OCI-LY1 (cell line): ENCODE measurements at regions not wholly inside any gene's neighbourhood (a gene's known extent, or its start where the extent isn't known, plus 50 kb on each side); places are given as distances from the start of the nearest gene placed in this dataset.

Source experiments
- H2AFZ ChIP-seq: fragments of 200-600 bp; sonication (generic), shearing (Covaris generic); 2 replicates; pipeline ENCODE4 v1.6.0; 2014; ENCODE audit warnings: antibody characterized with exemption, mild to moderate bottlenecking, low read length
- H3F3A ChIP-seq: fragments of 200-600 bp; sonication (generic), shearing (Covaris generic); 2 replicates; pipeline ENCODE4 v1.6.0; 2014; ENCODE audit warnings: mild to moderate bottlenecking, antibody characterized with exemption, low read length, moderate library complexity; ENCODE audit not compliant: insufficient read depth
- H3K27ac ChIP-seq: fragments of 200-600 bp; sonication (generic); 2 replicates; pipeline ENCODE4 v1.5.1; 2014; ENCODE audit warnings: low read length, mixed run types, mild to moderate bottlenecking, low read depth; ENCODE audit not compliant: poor library complexity, severe bottlenecking
- H3K27me3 ChIP-seq: fragments of 200-600 bp; sonication (generic); 2 replicates; pipeline ENCODE4 v1.6.0; 2014; ENCODE audit warnings: antibody characterized with exemption, mild to moderate bottlenecking, low read length, moderate library complexity; ENCODE audit not compliant: insufficient read depth
- H3K36me3 ChIP-seq: fragments of 200-600 bp; sonication (generic); 2 replicates; pipeline ENCODE4 v1.6.1; 2014; ENCODE audit warnings: mild to moderate bottlenecking, antibody characterized with exemption, low read length, moderate library complexity, mixed read lengths; ENCODE audit not compliant: insufficient read depth
- H3K4me1 ChIP-seq: fragments of 200-600 bp; sonication (generic); 2 replicates; pipeline ENCODE4 v1.5.1; 2014; ENCODE audit warnings: mild to moderate bottlenecking, low read length, moderate library complexity; ENCODE audit not compliant: insufficient read depth, severe bottlenecking
- H3K4me2 ChIP-seq: fragments of 200-600 bp; sonication (generic), shearing (Covaris generic); 2 replicates; pipeline ENCODE4 v1.6.1; 2014; ENCODE audit warnings: low read length
- H3K4me3 ChIP-seq: fragments of 200-600 bp; sonication (generic); 2 replicates; pipeline ENCODE4 v1.5.1; 2014; ENCODE audit warnings: low read length, low read depth, mild to moderate bottlenecking, mixed read lengths; ENCODE audit not compliant: poor library complexity, severe bottlenecking
- H3K79me2 ChIP-seq: fragments of 200-600 bp; shearing (Covaris generic); 2 replicates; pipeline ENCODE4 v1.6.1; 2016; ENCODE audit warnings: mixed run types, low read length, mixed read lengths; ENCODE audit not compliant: insufficient read depth
- H3K9ac ChIP-seq: fragments of 200-600 bp; sonication (generic), shearing (Covaris generic); 2 replicates; pipeline ENCODE4 v1.6.1; 2014; ENCODE audit warnings: mild to moderate bottlenecking, low read length, mixed read lengths
- H3K9me2 ChIP-seq: fragments of 200-600 bp; sonication (generic), shearing (Covaris generic); 2 replicates; pipeline ENCODE4 v1.6.1; 2014; ENCODE audit warnings: low read depth, mild to moderate bottlenecking, low read length, mixed read lengths
- H3K9me3 ChIP-seq: fragments of 200-600 bp; shearing (Covaris generic); 2 replicates; pipeline ENCODE4 v1.6.1; 2014; ENCODE audit warnings: low read length, mixed read lengths
- H4K20me1 ChIP-seq: fragments of 200-600 bp; sonication (generic), shearing (Covaris generic); 2 replicates; pipeline ENCODE4 v1.6.0; 2016; ENCODE audit warnings: mild to moderate bottlenecking, low read length; ENCODE audit not compliant: insufficient read depth
- EZH2 ChIP-seq: fragments of 200-600 bp; sonication (generic), shearing (Covaris generic); IDR thresholded peaks from 2 replicates; pipeline ENCODE4 v1.8.0; 2017; ENCODE audit warnings: borderline replicate concordance, mixed run types, mild to moderate bottlenecking, antibody characterized with exemption, low read length, moderate library complexity, mixed read lengths
- TF ChIP-seq, protein P1 (sequence below): fragments of 200-600 bp; sonication (generic), shearing (Covaris generic); IDR thresholded peaks from 2 replicates; pipeline ENCODE4 v1.5.1; 2017; ENCODE audit warnings: mild to moderate bottlenecking, antibody characterized with exemption, low read length, moderate library complexity, mixed read lengths

DNA sequence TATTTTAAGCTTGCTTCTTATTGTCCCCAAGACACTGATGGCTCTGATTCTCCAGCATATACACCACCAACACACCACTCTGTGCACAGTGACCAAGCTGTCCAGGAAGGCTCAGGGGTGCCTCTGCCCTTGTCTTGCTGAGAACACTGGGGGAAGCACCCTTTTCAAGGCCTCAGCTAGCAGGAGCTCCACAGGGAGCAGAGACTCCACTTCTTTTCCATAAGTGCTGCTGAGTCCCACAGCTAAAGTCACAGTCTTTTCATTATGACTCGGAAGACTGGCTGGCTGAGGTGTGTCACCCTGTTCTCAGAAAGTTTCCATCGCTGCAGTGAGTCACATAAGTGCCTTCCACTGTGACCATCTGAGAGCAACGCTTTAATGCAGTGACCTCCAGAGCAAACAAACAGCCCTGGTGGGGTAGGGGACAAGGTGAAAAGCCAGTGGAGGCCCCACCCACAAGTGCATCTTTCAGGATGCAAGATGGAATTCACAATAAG, 226.9 kb upstream of the CHRNA7 start:
- no peak overlapping the region for H3K4me2 ChIP-seq
- H3K9me2 ChIP-seq, result no peaks in the 10 kb centered on the region
- H3F3A ChIP-seq, result no peaks in the 10 kb centered on the region
- H3K36me3 ChIP-seq, result no peaks in the 10 kb centered on the region
- H4K20me1 ChIP-seq, result no peaks in the 10 kb centered on the region
- H3K9me3 ChIP-seq, result no peaks in the 10 kb centered on the region
- no peak overlapping the region for H3K27ac ChIP-seq
- H3K4me3 ChIP-seq, result no peak overlapping the region
- no peak overlapping the region for H3K9ac ChIP-seq
- no peaks in the 10 kb centered on the region for H3K79me2 ChIP-seq
- no peak for TF ChIP-seq EZH2
- TF ChIP-seq, protein P1, sequence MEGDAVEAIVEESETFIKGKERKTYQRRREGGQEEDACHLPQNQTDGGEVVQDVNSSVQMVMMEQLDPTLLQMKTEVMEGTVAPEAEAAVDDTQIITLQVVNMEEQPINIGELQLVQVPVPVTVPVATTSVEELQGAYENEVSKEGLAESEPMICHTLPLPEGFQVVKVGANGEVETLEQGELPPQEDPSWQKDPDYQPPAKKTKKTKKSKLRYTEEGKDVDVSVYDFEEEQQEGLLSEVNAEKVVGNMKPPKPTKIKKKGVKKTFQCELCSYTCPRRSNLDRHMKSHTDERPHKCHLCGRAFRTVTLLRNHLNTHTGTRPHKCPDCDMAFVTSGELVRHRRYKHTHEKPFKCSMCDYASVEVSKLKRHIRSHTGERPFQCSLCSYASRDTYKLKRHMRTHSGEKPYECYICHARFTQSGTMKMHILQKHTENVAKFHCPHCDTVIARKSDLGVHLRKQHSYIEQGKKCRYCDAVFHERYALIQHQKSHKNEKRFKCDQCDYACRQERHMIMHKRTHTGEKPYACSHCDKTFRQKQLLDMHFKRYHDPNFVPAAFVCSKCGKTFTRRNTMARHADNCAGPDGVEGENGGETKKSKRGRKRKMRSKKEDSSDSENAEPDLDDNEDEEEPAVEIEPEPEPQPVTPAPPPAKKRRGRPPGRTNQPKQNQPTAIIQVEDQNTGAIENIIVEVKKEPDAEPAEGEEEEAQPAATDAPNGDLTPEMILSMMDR, result no peak
- no peaks in the 10 kb centered on the region for H3K4me1 ChIP-seq
- H2AFZ ChIP-seq, result no peak overlapping the region
- no peaks in the 10 kb centered on the region for H3K27me3 ChIP-seq

DNA sequence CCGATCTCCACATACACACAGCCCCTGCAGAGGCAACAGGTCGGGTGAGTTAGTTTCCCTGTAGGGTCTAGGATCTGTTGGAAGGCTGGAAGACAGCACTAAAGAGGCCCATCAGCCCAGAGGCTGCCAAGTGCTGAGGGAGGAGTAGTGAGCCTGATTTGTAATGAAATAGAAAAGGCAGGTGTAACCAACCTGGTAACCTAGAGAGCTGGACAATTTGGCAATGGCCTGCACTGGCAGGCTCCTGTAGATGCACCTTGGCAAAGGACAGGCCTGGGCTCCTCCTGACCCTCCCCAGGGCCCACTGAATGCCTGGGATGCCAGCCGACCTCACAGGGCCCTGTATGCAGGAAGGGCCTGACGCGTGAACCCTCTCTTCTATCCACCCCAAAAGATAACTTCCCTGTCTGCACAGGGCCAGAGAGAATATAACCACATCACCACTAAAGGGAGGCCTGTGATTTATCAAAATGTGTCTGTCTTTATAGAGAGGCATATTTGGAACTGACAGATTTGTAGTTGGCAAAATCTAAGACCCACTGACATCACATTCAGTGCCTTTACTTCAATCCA, 225.1 kb upstream of the CHRNA7 start:
- Histone ChIP-seq H3K9me3 (no peaks in the 10 kb centered on the region), H3K4me2 (no peak overlapping the region), H2AFZ (no peak overlapping the region), H3K4me1 (no peaks in the 10 kb centered on the region), H3K4me3 (no peak overlapping the region), H3K36me3 (no peaks in the 10 kb centered on the region), H3K27ac (no peak overlapping the region), H3K79me2 (no peaks in the 10 kb centered on the region), H4K20me1 (no peaks in the 10 kb centered on the region), H3K9me2 (no peaks in the 10 kb centered on the region), H3F3A (no peaks in the 10 kb centered on the region), H3K27me3 (no peaks in the 10 kb centered on the region), H3K9ac (no peak overlapping the region)
- TF ChIP-seq EZH2, result no peak
- TF ChIP-seq, protein P1, result no peak

DNA sequence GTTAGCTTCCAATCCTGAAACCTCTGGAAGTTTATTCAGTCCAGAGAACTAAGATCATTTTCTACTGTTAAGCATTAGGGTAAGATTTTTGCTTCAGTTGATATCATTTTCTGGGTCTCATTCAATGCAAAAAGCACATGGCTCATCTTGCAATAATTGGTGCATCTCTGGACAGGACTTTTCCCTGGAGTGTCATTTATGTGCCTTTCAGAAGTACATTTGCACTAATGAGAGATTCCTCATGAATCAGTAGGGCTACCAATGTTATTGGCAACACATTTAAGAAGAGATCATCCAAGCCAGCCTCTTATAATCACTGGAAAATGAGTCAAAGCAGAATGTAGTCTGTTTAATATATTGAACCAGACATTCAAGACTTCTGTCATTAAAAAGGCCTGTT, 224.2 kb upstream of the CHRNA7 start:
- TF ChIP-seq EZH2, result no peak
- TF ChIP-seq, protein P1, result no peak

More for the DNA sequence above, 224.2 kb upstream of the CHRNA7 start:
- H3K27ac ChIP-seq, result no peak overlapping the region
- no peaks in the 10 kb centered on the region for H3K4me1 ChIP-seq
- no peaks in the 10 kb centered on the region for H3K36me3 ChIP-seq
- no peak overlapping the region for H3K4me3 ChIP-seq
- H2AFZ ChIP-seq, result no peak overlapping the region
- H4K20me1 ChIP-seq, result no peaks in the 10 kb centered on the region
- H3K9me2 ChIP-seq, result no peaks in the 10 kb centered on the region
- H3K27me3 ChIP-seq, result no peaks in the 10 kb centered on the region
- no peaks in the 10 kb centered on the region for H3F3A ChIP-seq
- H3K4me2 ChIP-seq, result no peak overlapping the region
- no peak overlapping the region for H3K9ac ChIP-seq
- no peaks in the 10 kb centered on the region for H3K79me2 ChIP-seq
- no peaks in the 10 kb centered on the region for H3K9me3 ChIP-seq
